Left colon (tissue), 2 donors: ENCODE measurements at regions not wholly inside any gene's neighbourhood (a gene's known extent, or its start where the extent isn't known, plus 50 kb on each side); places are given as distances from the start of the nearest gene placed in this dataset.

ENCODE experiments used
- ATAC-seq: fragments of 200-7000 bp; cut with Tn5 transposase; one replicate; pipeline ENCODE4 v1.9.1; 2020; ENCODE audit warnings: mild to moderate bottlenecking, moderate library complexity
- DNase-seq, 2 donors: peaks; one replicate each; pipeline ENCODE4 v3.0.0-alpha.2; 2020
- intact Hi-C, 2 donors: fragments of 100-400 bp; cut with DNase I in 1 of 2; cut with micrococcal nuclease in 1 of 2; formaldehyde crosslinking; loops; one replicate each; pipeline versions ENCODE4 v1.11.2 to v1.14.0; 2022; cut with DNase I, micrococcal nuclease
- donor health status: DM: no; HTN: no; CAD: no.
- donor health status: DM: yes; HTN: yes; CAD: no.

GRCh38 chr4:13316354-13316753, 167.8 kb downstream of the RAB28 start:
- DNase-seq, result no peak
- ATAC-seq, result no peak
- intact Hi-C loops, result no loop called here

GRCh38 chr4:13313856-13314255, 170.3 kb downstream of the RAB28 start:
- no peak for DNase-seq
- ATAC-seq, result no peak

GRCh38 chr4:13312264-13312663, 171.9 kb downstream of the RAB28 start:
- no peak for ATAC-seq
- no peak for DNase-seq
- intact Hi-C loops, result no loop called here

More at GRCh38 chr4:13313856-13314255, 170.3 kb downstream of the RAB28 start:
- intact Hi-C loops, result no loop called here

GRCh38 chr4:13309751-13310150, 174.4 kb downstream of the RAB28 start:
- ATAC-seq, result no peak
- no peak for DNase-seq
- intact Hi-C loops, result no loop called here

- intact Hi-C loops, result no loop called here
- DNase-seq (no peak), ATAC-seq (no peak)
These were observed 177.8 kb downstream of the RAB28 start for GRCh38 chr4:13306356-13306755.

- DNase-seq (no peak), ATAC-seq (no peak)
- intact Hi-C loops, result no loop called here
These were observed 181.3 kb downstream of the RAB28 start for GRCh38 chr4:13302876-13303275.

- intact Hi-C loops, result no loop called here
- DNase-seq, result no peak
- no peak for ATAC-seq
These were observed 184.8 kb downstream of the RAB28 start for GRCh38 chr4:13299343-13299742.

GRCh38 chr4:13298655-13299054, 185.5 kb downstream of the RAB28 start:
- DNase-seq, result peak; percentile 18 to 72
- intact Hi-C loops, result no loop called here
- peak; percentile 31 for ATAC-seq

- intact Hi-C loops, result no loop called here
- DNase-seq, result no peak
- no peak for ATAC-seq
These were observed 187.2 kb downstream of the RAB28 start for GRCh38 chr4:13296986-13297385.

- no peak for DNase-seq
- no peak for ATAC-seq
- intact Hi-C loops, result no loop called here
These were observed 189.1 kb downstream of the RAB28 start for GRCh38 chr4:13294961-13295605.

GRCh38 chr4:13292372-13292771, 191.8 kb downstream of the RAB28 start:
- intact Hi-C loops, result no loop called here
- DNase-seq (no peak), ATAC-seq (no peak)

- no peak for DNase-seq
- intact Hi-C loops, result no loop called here
- no peak for ATAC-seq
These were observed 194.7 kb downstream of the RAB28 start for GRCh38 chr4:13289391-13289790.

- DNase-seq, result no peak
- intact Hi-C loops, result no loop called here
- ATAC-seq, result no peak
These were observed 198.8 kb downstream of the RAB28 start for GRCh38 chr4:13285336-13285735.

GRCh38 chr4:13284932-13285331, 199.2 kb downstream of the RAB28 start:
- DNase-seq, result no peak
- intact Hi-C loops, result no loop called here
- no peak for ATAC-seq

GRCh38 chr4:13276357-13276756, 207.8 kb downstream of the RAB28 start:
- DNase-seq, result no peak
- intact Hi-C loops, result no loop called here
- ATAC-seq, result no peak

- ATAC-seq (no peak), DNase-seq (no peak)
- intact Hi-C loops, result no loop called here
These were observed 215.4 kb downstream of the RAB28 start for GRCh38 chr4:13268703-13269102.

GRCh38 chr4:13268165-13268564, 216.0 kb downstream of the RAB28 start:
- DNase-seq (no peak), ATAC-seq (no peak)
- intact Hi-C loops, result no loop called here

- DNase-seq, result no peak
- intact Hi-C loops, result no loop called here
- ATAC-seq, result no peak
These were observed 217.0 kb downstream of the RAB28 start for GRCh38 chr4:13267091-13267490.

- intact Hi-C loops, result no loop called here
- ATAC-seq (no peak), DNase-seq (no peak)
These were observed 217.5 kb downstream of the RAB28 start for GRCh38 chr4:13266687-13267086.

- ATAC-seq (no peak), DNase-seq (no peak)
- intact Hi-C loops, result no loop called here
These were observed 220.1 kb downstream of the RAB28 start for GRCh38 chr4:13263967-13264525.

- DNase-seq (no peak), ATAC-seq (no peak)
- intact Hi-C loops, result no loop called here
These were observed 221.3 kb downstream of the RAB28 start for GRCh38 chr4:13262816-13263215.
